Caco-2 (cell line): ENCODE measurements at regions not wholly inside any gene's neighbourhood (a gene's known extent, or its start where the extent isn't known, plus 50 kb on each side); places are given as distances from the start of the nearest gene placed in this dataset.

Experiments
- BruUV-seq: library from RNA; stranded (reverse); fragments of 400-500 nt; replicated peaks from 2 replicates; lab custom pipeline; 2021; lab: Mats Ljungman, UMichigan
- CTCF ChIA-PET: fragments of 300-600 bp; sonication (Branson Sonifier 250); formaldehyde crosslinking; loops from one replicate; lab custom pipeline; 2022; ENCODE audit warnings: antibody characterized with exemption; lab: Charles Lee
- POLR2A ChIA-PET: fragments of 300-600 bp; sonication (Branson Sonifier 250); formaldehyde crosslinking; loops from one replicate; lab custom pipeline; 2022; ENCODE audit warnings: antibody characterized with exemption; lab: Charles Lee
- DNase-seq, 2 experiments: peaks; one replicate each; pipeline versions ENCODE4 v3.0.0 to v3.0.0-alpha.2; 2020 to 2022
- H3K27me3 ChIP-seq: replicated peaks from 2 replicates; pipeline ENCODE4 v1.6.0; 2011; ENCODE audit warnings: low read length; ENCODE audit not compliant: control insufficient read depth, insufficient read depth
- H3K36me3 ChIP-seq: 2 replicates; pipeline ENCODE4 v1.5.1; 2011; ENCODE audit warnings: low read length; ENCODE audit not compliant: control insufficient read depth, insufficient read depth
- H3K4me1 ChIP-seq: fragments of 250-450 bp; sonication (Bioruptor Pico); 2 replicates; pipeline ENCODE4 v1.5.1; 2020; ENCODE audit warnings: mild to moderate bottlenecking
- H3K4me3 ChIP-seq: 2 replicates; pipeline ENCODE4 v1.5.1; 2011; ENCODE audit warnings: low read depth, mild to moderate bottlenecking, control low read depth, low read length
- H3K9me3 ChIP-seq: fragments of 250-450 bp; sonication (Bioruptor Pico); 2 replicates; pipeline ENCODE4 v1.5.1; 2020; ENCODE audit warnings: mild to moderate bottlenecking, moderate library complexity
- H3K27ac Mint-ChIP-seq: one replicate; pipeline ENCODE4 v1.8.0; 2022; ENCODE audit warnings: mixed read lengths; ENCODE audit not compliant: unreplicated experiment
- H3K27me3 Mint-ChIP-seq: one replicate; pipeline ENCODE4 v1.8.0; 2022; ENCODE audit warnings: mixed read lengths; ENCODE audit not compliant: insufficient read depth, unreplicated experiment
- H3K36me3 Mint-ChIP-seq: one replicate; pipeline ENCODE4 v1.8.0; 2022; ENCODE audit warnings: mild to moderate bottlenecking, mixed read lengths; ENCODE audit not compliant: insufficient read depth, unreplicated experiment
- H3K4me1 Mint-ChIP-seq: one replicate; pipeline ENCODE4 v1.8.0; 2022; ENCODE audit warnings: low read depth, mixed read lengths; ENCODE audit not compliant: unreplicated experiment
- H3K4me3 Mint-ChIP-seq: one replicate; pipeline ENCODE4 v1.8.0; 2022; ENCODE audit warnings: mild to moderate bottlenecking, moderate library complexity, mixed read lengths; ENCODE audit not compliant: unreplicated experiment
- H3K9me3 Mint-ChIP-seq: one replicate; pipeline ENCODE4 v1.8.0; 2022; ENCODE audit warnings: mixed read lengths; ENCODE audit not compliant: unreplicated experiment
- intact Hi-C: fragments of 100-400 bp; cut with micrococcal nuclease; formaldehyde crosslinking; loops from one replicate; pipeline ENCODE4 v1.10.0; 2022; ENCODE audit not compliant: unreplicated experiment
- TF ChIP-seq, protein P1 (sequence below), 2 experiments: fragments of 200-600 bp in 1 of 2; IDR thresholded peaks; 1 replicate in 1 of 2; 2 replicates in 1 of 2; pipeline versions ENCODE4 v1.5.1 to v1.8.0; 2011 to 2022; ENCODE audit warnings: antibody characterized with exemption in 1 of 2, control low read depth in 1 of 2, inconsistent platforms in 1 of 2, low read depth in 1 of 2, low read length in 1 of 2, mild to moderate bottlenecking in 1 of 2, moderate library complexity in 1 of 2; ENCODE audit not compliant: insufficient read depth in 1 of 2, severe bottlenecking in 1 of 2, unreplicated experiment in 1 of 2

DNA sequence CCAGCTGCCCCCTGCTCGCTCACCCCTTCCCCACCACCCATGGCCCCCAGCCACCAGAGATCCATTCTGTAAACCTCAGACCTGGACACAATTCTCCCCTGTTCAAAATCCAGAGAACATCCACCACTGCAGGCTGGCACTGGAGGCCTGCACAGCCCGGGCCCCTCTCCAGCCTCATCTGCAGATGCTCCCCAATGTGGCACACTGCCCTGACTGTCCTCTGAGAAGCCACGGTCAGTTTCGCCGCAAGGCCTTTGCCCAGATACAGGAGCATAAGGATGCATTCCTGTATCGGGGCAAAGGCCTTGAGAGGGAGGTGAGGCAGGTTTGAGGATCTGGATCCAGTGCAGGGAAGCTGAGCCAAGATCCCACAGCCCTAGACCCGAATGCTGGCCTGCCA is 175.4 kb upstream of the LINGO1 start:
- BruUV-seq: no TSS peak
- intact Hi-C loops: no loop called here
- H3K36me3 Mint-ChIP-seq: no peaks in the 10 kb centered on the region
- no peaks in the 10 kb centered on the region for H3K4me1 ChIP-seq
- no peaks in the 10 kb centered on the region for H3K27me3 ChIP-seq
- no peaks in the 10 kb centered on the region for H3K9me3 Mint-ChIP-seq
- ChIA-PET CTCF (interaction anchor here (0.8 kb wide), 1 partner anchor 153 kb away, joined by 3 read pairs; no protein-coding TSS in a partner anchor), POLR2A (no interaction called here)
- H3K9me3 ChIP-seq: no peaks in the 10 kb centered on the region
- H3K36me3 ChIP-seq: no peaks in the 10 kb centered on the region
- no peak overlapping the region for H3K27ac Mint-ChIP-seq
- no peak overlapping the region for H3K4me3 Mint-ChIP-seq
- no peak overlapping the region for H3K4me3 ChIP-seq
- no peaks in the 10 kb centered on the region for H3K4me1 Mint-ChIP-seq
- H3K27me3 Mint-ChIP-seq: peaks cover 3% of the 10 kb centered on the region
- DNase-seq: no peak
- TF ChIP-seq, protein P1, sequence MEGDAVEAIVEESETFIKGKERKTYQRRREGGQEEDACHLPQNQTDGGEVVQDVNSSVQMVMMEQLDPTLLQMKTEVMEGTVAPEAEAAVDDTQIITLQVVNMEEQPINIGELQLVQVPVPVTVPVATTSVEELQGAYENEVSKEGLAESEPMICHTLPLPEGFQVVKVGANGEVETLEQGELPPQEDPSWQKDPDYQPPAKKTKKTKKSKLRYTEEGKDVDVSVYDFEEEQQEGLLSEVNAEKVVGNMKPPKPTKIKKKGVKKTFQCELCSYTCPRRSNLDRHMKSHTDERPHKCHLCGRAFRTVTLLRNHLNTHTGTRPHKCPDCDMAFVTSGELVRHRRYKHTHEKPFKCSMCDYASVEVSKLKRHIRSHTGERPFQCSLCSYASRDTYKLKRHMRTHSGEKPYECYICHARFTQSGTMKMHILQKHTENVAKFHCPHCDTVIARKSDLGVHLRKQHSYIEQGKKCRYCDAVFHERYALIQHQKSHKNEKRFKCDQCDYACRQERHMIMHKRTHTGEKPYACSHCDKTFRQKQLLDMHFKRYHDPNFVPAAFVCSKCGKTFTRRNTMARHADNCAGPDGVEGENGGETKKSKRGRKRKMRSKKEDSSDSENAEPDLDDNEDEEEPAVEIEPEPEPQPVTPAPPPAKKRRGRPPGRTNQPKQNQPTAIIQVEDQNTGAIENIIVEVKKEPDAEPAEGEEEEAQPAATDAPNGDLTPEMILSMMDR (IDR thresholded peaks at IDR 0.05; ENCODE audit: insufficient read depth in 1 of 2, low read depth in 1 of 2, low read length in 1 of 2, severe bottlenecking in 1 of 2, unreplicated experiment in 1 of 2): no peak

GRCh38 chr15:77807611-77808010 is 174.9 kb upstream of the LINGO1 start:
- H3K27me3 Mint-ChIP-seq: peaks cover 3% of the 10 kb centered on the region
- no peaks in the 10 kb centered on the region for H3K36me3 ChIP-seq
- H3K36me3 Mint-ChIP-seq: no peaks in the 10 kb centered on the region
- no peaks in the 10 kb centered on the region for H3K9me3 ChIP-seq
- no peak overlapping the region for H3K4me3 ChIP-seq
- H3K27ac Mint-ChIP-seq: no peak overlapping the region
- no peak for DNase-seq
- ChIA-PET POLR2A (no interaction called here), CTCF (interaction anchor here (0.8 kb wide), 1 partner anchor 152 kb away, joined by 3 read pairs; no protein-coding TSS in a partner anchor)
- H3K4me1 ChIP-seq: no peaks in the 10 kb centered on the region
- no TSS peak for BruUV-seq
- TF ChIP-seq, protein P1 (IDR thresholded peaks at IDR 0.05; ENCODE audit: insufficient read depth in 1 of 2, low read depth in 1 of 2, low read length in 1 of 2, severe bottlenecking in 1 of 2, unreplicated experiment in 1 of 2): no peak
- H3K9me3 Mint-ChIP-seq: no peaks in the 10 kb centered on the region
- intact Hi-C loops: no loop called here
- H3K4me3 Mint-ChIP-seq: no peak overlapping the region
- no peaks in the 10 kb centered on the region for H3K27me3 ChIP-seq
- no peaks in the 10 kb centered on the region for H3K4me1 Mint-ChIP-seq

DNA sequence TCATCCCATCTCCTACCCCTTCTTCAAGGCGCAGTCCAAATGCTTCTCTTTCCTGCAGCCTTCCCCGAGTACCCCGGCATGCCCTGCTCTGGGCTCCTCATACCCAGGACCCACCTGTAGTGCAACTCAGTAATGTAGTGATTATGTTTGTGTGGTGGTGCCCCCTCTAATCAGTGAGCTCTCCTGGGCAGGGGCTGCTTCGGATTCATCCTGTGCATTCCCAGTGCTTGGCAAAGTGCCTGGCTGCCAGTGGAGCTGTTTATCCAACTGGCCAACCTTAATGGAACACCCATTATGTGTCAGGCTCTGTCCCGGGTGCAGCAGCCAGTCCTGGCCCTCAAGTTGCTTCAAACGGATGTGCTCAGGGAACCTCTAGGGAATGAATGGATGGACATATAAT is 174.4 kb upstream of the LINGO1 start:
- TF ChIP-seq, protein P1 (IDR thresholded peaks at IDR 0.05; ENCODE audit: insufficient read depth in 1 of 2, low read depth in 1 of 2, low read length in 1 of 2, severe bottlenecking in 1 of 2, unreplicated experiment in 1 of 2): no peak
- Mint-ChIP-seq H3K27me3 (peaks cover 3% of the 10 kb centered on the region), H3K27ac (no peak overlapping the region), H3K4me1 (no peaks in the 10 kb centered on the region), H3K36me3 (no peaks in the 10 kb centered on the region), H3K4me3 (no peak overlapping the region), H3K9me3 (no peaks in the 10 kb centered on the region)
- Histone ChIP-seq H3K36me3 (no peaks in the 10 kb centered on the region), H3K4me1 (no peaks in the 10 kb centered on the region), H3K9me3 (no peaks in the 10 kb centered on the region), H3K27me3 (no peaks in the 10 kb centered on the region), H3K4me3 (no peak overlapping the region)
- BruUV-seq: no TSS peak
- no peak for DNase-seq
- intact Hi-C loops: no loop called here
- POLR2A ChIA-PET: no interaction called here
- CTCF ChIA-PET: interaction anchor here (0.8 kb wide), 1 partner anchor 152 kb away, joined by 3 read pairs; no protein-coding TSS in a partner anchor
